Calu3 (cell line): ENCODE measurements at regions not wholly inside any gene's neighbourhood (a gene's known extent, or its start where the extent isn't known, plus 50 kb on each side); places are given as distances from the start of the nearest gene placed in this dataset.

Source experiments
- BruUV-seq: library from RNA; stranded (reverse); fragments of 400-500 nt; replicated peaks from 2 replicates; lab custom pipeline; 2021; lab: Mats Ljungman, UMichigan
- CTCF ChIA-PET: fragments of 300-600 bp; sonication (Branson Sonifier 250); formaldehyde crosslinking; loops from one replicate; lab custom pipeline; 2022; ENCODE audit warnings: antibody characterized with exemption; lab: Charles Lee
- DNase-seq: peaks from one replicate; pipeline ENCODE4 v3.0.0; 2022
- H3K27ac Mint-ChIP-seq: one replicate; pipeline ENCODE4 v1.8.0; 2022; ENCODE audit warnings: mixed read lengths; ENCODE audit not compliant: unreplicated experiment
- H3K27me3 Mint-ChIP-seq: one replicate; pipeline ENCODE4 v1.8.0; 2022; ENCODE audit warnings: mixed read lengths; ENCODE audit not compliant: unreplicated experiment
- H3K36me3 Mint-ChIP-seq: one replicate; pipeline ENCODE4 v1.8.0; 2022; ENCODE audit warnings: mild to moderate bottlenecking, moderate library complexity, mixed read lengths; ENCODE audit not compliant: insufficient read depth, unreplicated experiment
- H3K4me1 Mint-ChIP-seq: one replicate; pipeline ENCODE4 v1.8.0; 2022; ENCODE audit warnings: mild to moderate bottlenecking, low read depth, mixed read lengths; ENCODE audit not compliant: unreplicated experiment
- H3K4me3 Mint-ChIP-seq: one replicate; pipeline ENCODE4 v1.8.0; 2022; ENCODE audit warnings: mild to moderate bottlenecking, low read depth, moderate library complexity, mixed read lengths; ENCODE audit not compliant: unreplicated experiment
- H3K9me3 Mint-ChIP-seq: one replicate; pipeline ENCODE4 v1.8.0; 2022; ENCODE audit warnings: low read depth, mixed read lengths; ENCODE audit not compliant: unreplicated experiment
- CTCF ChIP-seq: fragments of 200-600 bp; IDR thresholded peaks from one replicate; pipeline ENCODE4 v1.8.0; 2022; ENCODE audit warnings: antibody characterized with exemption; ENCODE audit not compliant: unreplicated experiment
- intact Hi-C: fragments of 100-400 bp; cut with micrococcal nuclease; formaldehyde crosslinking; loops from one replicate; pipeline ENCODE4 v1.10.0; 2022; ENCODE audit not compliant: unreplicated experiment

- H3K4me3 Mint-ChIP-seq, result no peak overlapping the region
- no peaks in the 10 kb centered on the region for H3K27me3 Mint-ChIP-seq
- no peak overlapping the region for H3K27ac Mint-ChIP-seq
- TF ChIP-seq CTCF, result no peak
- H3K4me1 Mint-ChIP-seq, result no peaks in the 10 kb centered on the region
- no peak for DNase-seq
- intact Hi-C loops, result no loop called here
- H3K9me3 Mint-ChIP-seq, result peaks cover 3% of the 10 kb centered on the region
- H3K36me3 Mint-ChIP-seq, result no peaks in the 10 kb centered on the region
- no TSS peak for BruUV-seq
- CTCF ChIA-PET, result no interaction called here
These were observed 157.2 kb upstream of the KAZN start for GRCh38 chr1:14441302-14441741.

- H3K36me3 Mint-ChIP-seq, result no peaks in the 10 kb centered on the region
- no peak overlapping the region for H3K27ac Mint-ChIP-seq
- DNase-seq, result no peak
- no peak for TF ChIP-seq CTCF
- intact Hi-C loops, result no loop called here
- no peaks in the 10 kb centered on the region for H3K27me3 Mint-ChIP-seq
- BruUV-seq, result no TSS peak
- H3K4me3 Mint-ChIP-seq, result no peak overlapping the region
- H3K9me3 Mint-ChIP-seq, result peaks cover 5% of the 10 kb centered on the region
- CTCF ChIA-PET, result no interaction called here
- H3K4me1 Mint-ChIP-seq, result no peaks in the 10 kb centered on the region
These were observed 155.8 kb upstream of the KAZN start for GRCh38 chr1:14442669-14443068.

- no TSS peak for BruUV-seq
- H3K36me3 Mint-ChIP-seq, result no peaks in the 10 kb centered on the region
- H3K4me1 Mint-ChIP-seq, result no peaks in the 10 kb centered on the region
- intact Hi-C loops, result no loop called here
- peaks cover 5% of the 10 kb centered on the region for H3K9me3 Mint-ChIP-seq
- no peak overlapping the region for H3K4me3 Mint-ChIP-seq
- DNase-seq, result no peak
- TF ChIP-seq CTCF, result no peak
- CTCF ChIA-PET, result no interaction called here
- H3K27me3 Mint-ChIP-seq, result no peaks in the 10 kb centered on the region
- H3K27ac Mint-ChIP-seq, result no peak overlapping the region
These were observed 155.2 kb upstream of the KAZN start for GRCh38 chr1:14443164-14443787.

GRCh38 chr1:14451217-14451616, 147.3 kb upstream of the KAZN start:
- CTCF ChIA-PET, result no interaction called here
- no peaks in the 10 kb centered on the region for H3K36me3 Mint-ChIP-seq
- no peak overlapping the region for H3K27ac Mint-ChIP-seq
- no peak for DNase-seq
- H3K9me3 Mint-ChIP-seq, result peaks cover 5% of the 10 kb centered on the region
- H3K4me3 Mint-ChIP-seq, result no peak overlapping the region
- no peaks in the 10 kb centered on the region for H3K27me3 Mint-ChIP-seq
- TF ChIP-seq CTCF, result no peak
- H3K4me1 Mint-ChIP-seq, result no peaks in the 10 kb centered on the region
- no TSS peak for BruUV-seq
- intact Hi-C loops, result no loop called here
